D341Med (cell line): ENCODE measurements at regions not wholly inside any gene's neighbourhood (a gene's known extent, or its start where the extent isn't known, plus 50 kb on each side); places are given as distances from the start of the nearest gene placed in this dataset.

Experiments used
- DNase-seq: peaks from one replicate; pipeline ENCODE4 v3.0.0; 2012; ENCODE audit warnings: low spot score

DNA sequence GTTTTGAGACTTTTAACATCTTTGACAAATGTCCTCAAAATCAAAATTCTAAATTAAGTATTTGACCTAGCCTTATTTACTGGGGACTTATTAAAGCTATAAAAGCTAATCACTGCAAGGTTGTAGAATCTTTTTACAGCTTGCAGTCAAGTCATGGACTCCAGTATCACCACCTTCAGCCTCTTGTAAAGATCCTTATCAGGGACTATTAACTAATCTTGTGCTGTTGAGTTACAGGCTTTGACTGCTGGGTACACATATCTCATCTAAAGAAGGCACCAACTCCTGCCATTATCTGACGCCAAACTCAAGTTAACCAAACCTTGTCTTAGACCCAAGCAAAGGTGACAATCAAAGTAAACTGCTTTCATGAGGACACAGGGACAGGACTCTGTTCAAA lies 621.0 kb upstream of the IGFBP3 start:
- DNase-seq: no peak

DNA sequence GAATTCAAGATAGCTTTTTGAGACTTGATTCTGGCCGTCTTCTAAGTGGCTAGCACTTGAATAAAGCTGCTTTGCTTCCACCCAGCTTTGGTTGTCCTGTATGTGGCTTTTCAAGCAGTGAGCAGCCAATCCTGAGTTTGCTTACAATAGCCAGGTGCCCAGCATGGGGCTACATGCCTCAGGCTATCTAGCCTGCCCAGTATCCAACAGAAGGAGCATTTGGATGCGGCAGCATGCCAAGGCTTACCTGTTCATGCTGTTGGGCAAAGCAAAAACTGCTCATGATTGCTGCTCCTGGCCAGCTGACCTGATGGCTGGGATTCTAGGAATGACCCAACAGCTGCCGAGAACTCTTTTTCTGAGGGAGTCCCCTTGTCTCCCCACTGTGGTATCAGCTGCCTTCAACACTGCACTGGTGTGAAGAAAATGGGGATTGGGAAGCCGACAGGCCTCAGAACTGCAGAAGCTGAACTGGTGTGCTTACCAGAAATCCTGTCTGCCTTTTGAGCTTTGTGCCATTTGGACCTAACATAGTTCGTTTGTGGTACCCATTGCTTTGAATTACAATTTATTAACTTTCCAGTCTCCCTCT lies 618.9 kb upstream of the IGFBP3 start:
- DNase-seq: no peak

DNA sequence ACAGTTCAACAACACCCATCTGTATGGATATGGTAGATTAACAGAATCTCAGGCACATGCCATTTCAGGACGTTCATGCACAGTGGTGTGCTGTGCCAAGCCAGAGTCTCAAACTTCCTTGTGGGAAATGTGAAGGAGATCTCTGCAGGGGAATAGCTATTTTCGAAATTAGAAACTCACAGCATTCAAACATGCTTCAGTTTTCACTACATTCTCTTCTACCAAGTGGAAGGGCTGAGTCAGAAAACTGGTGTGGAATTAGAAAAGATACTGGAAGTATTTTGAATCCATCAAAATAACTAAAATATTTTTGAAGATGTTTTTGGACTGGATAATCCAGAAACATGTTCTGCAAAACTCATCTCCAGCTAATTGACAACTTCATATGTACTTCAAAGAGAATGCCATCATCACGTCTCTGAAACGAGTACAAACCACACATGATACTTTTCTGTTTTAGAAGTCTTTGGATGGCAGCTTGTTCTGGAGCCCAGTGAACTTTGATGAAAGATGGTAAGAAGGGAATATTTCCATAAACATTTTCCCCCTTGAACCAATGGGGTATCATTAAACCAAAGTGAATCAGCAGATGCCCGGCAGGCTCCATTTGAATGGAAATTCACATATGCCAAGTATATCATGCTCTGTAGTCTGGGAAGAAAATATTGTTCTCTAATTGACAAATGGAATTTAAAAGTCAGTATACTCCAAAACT lies 616.3 kb upstream of the IGFBP3 start:
- no peak for DNase-seq

- DNase-seq: no peak
Observed at GRCh38 chr7:46534664-46535588, 613.9 kb upstream of the IGFBP3 start.

GRCh38 chr7:46533946-46534345 lies 612.9 kb upstream of the IGFBP3 start:
- DNase-seq: no peak

GRCh38 chr7:46532571-46532970 lies 611.5 kb upstream of the IGFBP3 start:
- DNase-seq: no peak

DNA sequence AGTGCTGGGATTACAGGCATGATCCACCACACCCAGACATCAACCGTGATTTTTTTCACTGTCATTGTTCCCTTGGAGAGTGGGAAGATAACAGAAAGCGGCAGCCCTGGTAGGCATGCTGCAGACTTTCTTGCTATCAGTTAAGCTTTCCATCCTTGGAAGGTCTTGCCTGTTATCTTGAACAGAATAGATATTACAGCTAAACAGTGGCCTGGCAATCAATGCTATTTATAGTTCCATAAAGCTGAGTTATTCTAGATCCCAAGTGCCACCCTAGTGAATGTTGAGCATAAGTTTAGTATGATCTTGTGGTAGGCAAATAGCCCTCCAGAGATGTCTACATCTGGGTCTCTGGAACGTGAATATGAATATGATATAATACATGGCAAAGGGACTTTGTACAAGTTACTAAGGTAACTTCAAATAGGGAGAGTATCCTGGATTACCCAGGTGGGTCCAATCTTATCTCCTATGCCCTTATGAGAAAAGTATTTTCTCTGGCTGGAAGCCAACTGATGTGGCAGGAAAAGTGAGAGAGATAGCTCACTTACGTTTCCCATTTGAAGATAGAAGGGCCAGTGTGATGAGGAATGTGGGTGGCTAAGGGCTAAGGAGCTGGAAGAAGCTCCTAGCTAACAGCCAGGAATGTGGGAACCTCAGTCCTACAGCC lies 609.1 kb upstream of the IGFBP3 start:
- DNase-seq: no peak

DNA sequence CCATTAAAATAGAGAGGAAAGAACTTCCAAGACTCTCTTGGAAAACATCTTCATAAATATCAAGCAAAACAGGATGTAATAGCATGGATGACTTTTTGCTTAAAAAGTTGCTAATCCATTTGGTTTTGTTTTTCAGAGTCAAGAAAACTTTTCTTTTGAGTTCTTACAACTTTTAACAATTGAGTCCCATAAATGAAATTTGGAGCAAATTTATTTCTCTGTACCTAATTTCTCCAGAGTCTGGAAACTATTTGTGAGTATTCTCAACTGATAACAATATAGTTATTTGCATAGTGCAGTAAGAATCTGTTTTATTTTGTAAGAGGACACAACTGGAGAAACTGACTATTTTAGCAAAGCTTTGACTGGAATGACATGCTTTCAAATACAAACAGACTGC lies 606.3 kb upstream of the IGFBP3 start:
- DNase-seq: no peak

- no peak for DNase-seq
Observed at GRCh38 chr7:46525876-46526275, 604.8 kb upstream of the IGFBP3 start.

GRCh38 chr7:46524350-46524749 lies 603.3 kb upstream of the IGFBP3 start:
- no peak for DNase-seq

DNA sequence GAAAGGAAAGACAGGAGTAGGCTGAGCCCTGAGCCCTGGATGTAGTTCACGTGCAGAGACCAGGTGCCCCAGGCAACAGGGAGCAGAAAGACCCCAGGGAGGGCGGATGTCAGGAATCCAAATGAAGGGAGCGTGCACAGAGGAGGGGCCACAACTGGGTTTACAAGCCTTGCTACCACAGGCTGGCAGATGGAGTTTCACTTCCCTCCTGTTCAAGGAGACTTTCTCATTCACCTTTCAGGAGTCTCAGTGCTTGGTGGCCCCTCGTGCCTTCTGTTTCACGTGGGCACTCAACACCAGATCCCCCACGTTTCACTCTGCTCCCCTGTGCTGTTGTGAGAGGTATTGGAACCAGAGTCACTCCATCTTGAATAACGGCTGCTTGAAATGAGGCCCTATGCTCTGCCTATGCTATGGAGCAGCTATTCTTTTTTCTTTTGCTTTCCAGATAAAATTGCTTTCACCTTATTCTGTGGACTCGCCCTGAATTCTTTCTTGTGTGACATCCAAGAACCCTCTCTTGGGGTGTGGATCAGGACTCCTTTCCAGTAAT lies 601.4 kb upstream of the IGFBP3 start:
- no peak for DNase-seq

- no peak for DNase-seq
Observed at GRCh38 chr7:46518713-46519112, 597.6 kb upstream of the IGFBP3 start.

DNA sequence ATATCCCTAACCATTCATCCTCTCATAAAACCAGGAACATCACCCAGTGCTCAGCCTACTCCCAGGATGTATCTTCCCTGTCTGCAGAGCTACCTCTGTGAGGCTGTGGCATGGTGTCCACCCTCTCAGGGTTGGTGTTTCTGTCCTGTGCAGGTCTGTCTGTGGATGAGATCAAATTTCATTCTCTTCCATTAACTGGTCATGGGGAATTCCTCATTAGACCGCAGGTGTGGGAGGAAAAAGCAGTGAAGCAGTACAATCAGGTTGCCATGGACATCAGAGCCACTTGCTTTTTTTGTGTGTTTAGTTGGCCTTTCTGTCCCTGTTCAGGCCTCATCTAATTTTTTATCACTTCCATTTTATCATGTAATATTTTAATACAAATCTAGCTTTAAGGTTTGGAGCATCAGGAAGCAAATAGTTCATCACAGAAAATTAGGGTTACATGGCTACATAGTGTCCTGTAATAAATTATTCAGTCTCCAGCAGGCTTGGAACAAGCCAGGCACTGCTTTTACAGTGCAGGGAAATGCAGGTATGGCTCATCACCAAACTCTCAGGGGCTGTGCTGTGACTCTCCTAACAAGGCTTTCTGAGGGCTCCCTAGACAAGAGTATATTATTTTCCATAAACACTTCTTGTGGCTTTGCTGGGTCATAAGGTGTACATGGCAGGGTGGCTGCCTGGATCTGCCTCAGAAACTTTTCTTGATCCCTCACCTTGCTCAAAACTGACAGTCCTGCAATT lies 594.9 kb upstream of the IGFBP3 start:
- no peak for DNase-seq

DNA sequence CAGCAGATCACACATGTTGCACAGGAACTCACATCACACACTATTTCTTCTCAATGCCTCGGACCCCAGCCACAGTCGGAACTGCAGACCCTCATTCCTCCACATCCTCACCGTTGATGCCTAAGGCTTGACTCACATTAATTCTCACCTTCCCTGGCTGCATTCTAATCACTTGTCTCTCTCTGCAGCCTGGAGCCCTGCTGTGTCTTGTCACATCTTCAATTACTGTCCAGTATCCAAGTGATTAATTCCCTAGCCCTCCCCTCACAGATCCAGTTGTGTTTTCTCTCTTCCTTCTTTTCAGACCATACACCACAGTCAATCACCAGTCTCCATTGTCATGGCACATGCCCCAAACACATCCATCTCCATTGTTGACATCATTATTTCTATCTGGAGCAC lies 592.4 kb upstream of the IGFBP3 start:
- no peak for DNase-seq

GRCh38 chr7:46512891-46513413 lies 591.9 kb upstream of the IGFBP3 start:
- DNase-seq: no peak

GRCh38 chr7:46511442-46512215 lies 590.6 kb upstream of the IGFBP3 start:
- no peak for DNase-seq

DNA sequence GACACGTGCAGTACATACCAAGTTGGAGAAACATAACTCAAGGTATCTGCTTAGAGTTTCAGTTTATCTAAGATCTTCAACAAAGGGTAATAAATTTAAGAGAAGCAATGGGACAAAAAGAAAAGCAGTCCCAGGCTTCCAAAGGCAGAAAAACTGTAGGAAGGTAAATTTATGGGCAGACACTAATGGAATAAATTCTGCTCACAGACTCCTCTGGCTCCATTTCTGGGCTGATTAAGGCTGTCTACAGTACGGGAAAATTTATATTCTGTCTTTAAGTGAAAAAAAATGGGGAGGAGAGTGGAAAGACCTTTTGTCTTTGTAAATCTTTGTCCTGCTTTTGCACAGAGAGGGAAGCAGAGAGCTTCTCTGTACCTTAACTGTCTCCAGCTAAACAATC lies 587.5 kb upstream of the IGFBP3 start:
- no peak for DNase-seq

DNA sequence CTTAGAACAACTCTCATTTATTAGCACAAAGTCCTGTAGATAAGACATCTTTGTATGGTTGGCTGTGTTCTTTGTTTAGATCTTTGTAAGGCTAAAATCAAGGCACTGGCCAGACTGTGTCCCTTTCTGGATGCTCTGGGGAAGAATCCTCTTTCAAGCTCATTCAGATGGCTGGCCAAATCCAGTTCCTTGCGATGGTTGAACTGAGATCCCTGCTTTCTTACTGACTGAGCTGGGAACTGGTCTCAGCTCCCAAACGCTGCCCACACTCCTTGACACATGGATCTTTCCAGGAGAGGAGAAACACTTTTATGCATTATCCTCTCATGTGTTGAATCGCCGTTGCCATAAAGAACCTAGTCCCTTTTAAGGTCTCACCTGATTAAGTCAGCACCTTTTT lies 586.5 kb upstream of the IGFBP3 start:
- DNase-seq: no peak

GRCh38 chr7:46494441-46494840 lies 573.4 kb upstream of the IGFBP3 start:
- no peak for DNase-seq

DNA sequence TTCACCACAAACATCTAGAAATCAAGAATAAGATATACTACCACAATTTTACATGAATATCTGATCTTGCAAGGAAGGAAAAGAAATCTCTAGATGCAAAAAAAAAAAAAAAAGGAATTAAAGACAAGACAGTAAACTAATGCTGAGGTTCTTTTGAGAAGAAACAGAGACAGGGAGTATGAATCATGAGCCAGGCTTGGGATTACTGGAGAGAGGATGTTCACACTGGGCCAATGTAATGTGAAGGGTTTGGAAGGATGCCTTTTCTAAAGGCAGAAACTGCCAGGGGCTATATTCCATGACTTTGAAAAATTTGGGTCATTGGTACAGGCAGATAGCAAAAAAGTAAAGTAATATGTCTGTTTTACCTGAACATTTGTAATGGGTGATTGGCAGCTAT lies 573.0 kb upstream of the IGFBP3 start:
- no peak for DNase-seq
